DND-41 (cell line): ENCODE measurements at regions not wholly inside any gene's neighbourhood (a gene's known extent, or its start where the extent isn't known, plus 50 kb on each side); places are given as distances from the start of the nearest gene placed in this dataset.

Experiments used
- CTCF ChIP-seq: IDR thresholded peaks from 2 replicates; pipeline ENCODE4 v1.5.1; 2012; ENCODE audit warnings: borderline replicate concordance, low read length, moderate library complexity, mild to moderate bottlenecking; ENCODE audit not compliant: poor library complexity, severe bottlenecking; ENCODE audit errors: extremely low read depth
- EZH2 ChIP-seq: IDR thresholded peaks from 3 replicates; pipeline ENCODE4 v1.6.1; 2012; ENCODE audit warnings: borderline replicate concordance, low read depth, mild to moderate bottlenecking, moderate library complexity, low read length, inconsistent platforms; ENCODE audit not compliant: severe bottlenecking

- TF ChIP-seq EZH2 (no peak), CTCF (no peak)
These were observed 539.6 kb downstream of the MED13L start for GRCh38 chr12:115737895-115738294.
